ENCODE measurements at regions not wholly inside any gene's neighbourhood (a gene's known extent, or its start where the extent isn't known, plus 50 kb on each side); places are given as distances from the start of the nearest gene placed in this dataset.

DNA sequence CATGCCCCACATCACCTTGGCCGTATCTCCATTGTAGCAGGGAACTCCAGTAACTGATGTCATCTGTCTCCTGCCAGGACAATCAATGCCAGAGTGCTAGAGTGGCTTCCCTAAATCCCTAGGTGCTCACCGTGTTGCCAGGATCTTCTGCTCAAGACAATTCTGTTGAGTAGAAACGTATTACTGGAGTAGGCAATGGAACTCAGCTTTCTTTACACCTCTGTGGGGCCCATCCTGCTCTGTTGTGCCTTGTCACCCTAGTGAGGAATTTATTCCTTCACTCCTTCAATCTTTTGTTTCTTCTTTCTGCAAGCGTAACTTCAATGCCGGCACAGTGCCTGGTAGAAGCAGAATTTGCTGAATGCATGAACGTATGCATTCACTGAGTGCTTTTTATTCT, 305.5 kb upstream of the ZMIZ1 start:
- TF ChIP-seq, protein P1, sequence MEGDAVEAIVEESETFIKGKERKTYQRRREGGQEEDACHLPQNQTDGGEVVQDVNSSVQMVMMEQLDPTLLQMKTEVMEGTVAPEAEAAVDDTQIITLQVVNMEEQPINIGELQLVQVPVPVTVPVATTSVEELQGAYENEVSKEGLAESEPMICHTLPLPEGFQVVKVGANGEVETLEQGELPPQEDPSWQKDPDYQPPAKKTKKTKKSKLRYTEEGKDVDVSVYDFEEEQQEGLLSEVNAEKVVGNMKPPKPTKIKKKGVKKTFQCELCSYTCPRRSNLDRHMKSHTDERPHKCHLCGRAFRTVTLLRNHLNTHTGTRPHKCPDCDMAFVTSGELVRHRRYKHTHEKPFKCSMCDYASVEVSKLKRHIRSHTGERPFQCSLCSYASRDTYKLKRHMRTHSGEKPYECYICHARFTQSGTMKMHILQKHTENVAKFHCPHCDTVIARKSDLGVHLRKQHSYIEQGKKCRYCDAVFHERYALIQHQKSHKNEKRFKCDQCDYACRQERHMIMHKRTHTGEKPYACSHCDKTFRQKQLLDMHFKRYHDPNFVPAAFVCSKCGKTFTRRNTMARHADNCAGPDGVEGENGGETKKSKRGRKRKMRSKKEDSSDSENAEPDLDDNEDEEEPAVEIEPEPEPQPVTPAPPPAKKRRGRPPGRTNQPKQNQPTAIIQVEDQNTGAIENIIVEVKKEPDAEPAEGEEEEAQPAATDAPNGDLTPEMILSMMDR (IDR thresholded peaks at IDR 0.05), result no peak
- no peak for TF ChIP-seq EP300 (IDR thresholded peaks at IDR 0.05)
- no peak for TF ChIP-seq POLR2AphosphoS5 (IDR thresholded peaks at IDR 0.05)
